ENCODE measurements at regions not wholly inside any gene's neighbourhood (a gene's known extent, or its start where the extent isn't known, plus 50 kb on each side); places are given as distances from the start of the nearest gene placed in this dataset.
A peak's percentile ranks its signal among the peaks of the same experiment; 100 is the strongest.
"Not testable (repeated sequence)": the region's sequence is repeated elsewhere in the genome, so short reads cannot be mapped to it uniquely, and the experiment has no call there.

- no peak for DNase-seq (ENCODE audit: low spot score)
Observed at GRCh38 chr22:26082866-26083265, 86.4 kb upstream of the SEZ6L start.

- peak; percentile 4 for DNase-seq (ENCODE audit: low spot score)
Observed at GRCh38 chr22:26086359-26086758, 82.9 kb upstream of the SEZ6L start.

- DNase-seq (ENCODE audit: low spot score) = no peak
Observed at GRCh38 chr22:26087816-26088215, 81.4 kb upstream of the SEZ6L start.

GRCh38 chr22:26090821-26091220 is 78.4 kb upstream of the SEZ6L start:
- no peak for DNase-seq (ENCODE audit: low spot score)

DNA sequence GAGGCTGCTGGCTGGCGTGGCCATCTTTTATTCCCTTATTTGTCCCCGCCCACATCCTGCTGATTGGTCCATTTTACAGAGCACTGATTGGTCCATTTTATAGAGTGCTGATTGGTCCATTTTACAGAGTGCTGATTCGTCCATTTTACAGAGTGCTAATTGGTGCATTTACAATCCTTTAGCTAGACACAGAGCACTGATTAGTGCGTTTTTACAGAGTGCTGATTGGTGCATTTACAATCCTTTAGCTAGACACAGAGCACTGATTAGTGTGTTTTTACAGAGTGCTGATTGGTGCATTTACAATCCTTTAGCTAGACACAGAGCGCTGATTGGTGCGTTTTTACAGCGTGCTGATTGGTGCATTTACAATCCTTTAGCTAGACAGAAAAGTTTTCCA is 74.8 kb upstream of the SEZ6L start:
- DNase-seq (ENCODE audit: low spot score) = not testable (repeated sequence)

DNA sequence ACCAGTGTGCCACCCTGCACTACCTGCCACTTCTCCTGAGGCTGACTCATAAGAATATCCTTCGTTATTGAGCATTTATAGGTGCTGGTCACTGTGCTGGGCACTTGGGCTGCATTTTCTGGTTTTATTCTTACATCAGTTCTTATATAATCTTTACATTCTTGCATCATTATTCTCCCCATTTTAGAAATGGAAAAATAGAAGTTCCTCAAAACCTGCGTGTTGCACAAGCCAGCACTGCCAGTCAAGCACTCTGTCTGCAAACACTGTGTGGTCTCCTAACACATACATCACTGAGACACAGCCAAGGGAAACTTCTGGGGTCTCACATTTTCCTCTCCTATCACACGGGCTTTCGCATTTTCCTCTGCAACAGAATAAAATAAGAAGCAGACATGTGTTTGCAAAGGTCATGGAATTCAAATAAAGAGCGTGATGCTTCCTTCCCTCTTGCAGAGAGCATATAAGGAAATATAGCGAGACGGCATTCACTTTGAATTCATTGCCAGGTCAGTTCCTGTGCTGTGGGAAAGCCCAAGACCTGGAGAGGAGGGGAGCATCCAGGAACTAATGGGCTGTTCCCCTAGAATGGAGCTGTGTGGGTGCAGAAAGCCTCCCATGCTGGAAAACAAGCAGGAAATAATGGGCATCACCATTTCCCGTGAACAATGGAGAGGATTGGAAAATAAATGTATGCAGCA is 73.9 kb upstream of the SEZ6L start:
- DNase-seq (ENCODE audit: low spot score) = no peak

GRCh38 chr22:26097411-26097810 is 71.9 kb upstream of the SEZ6L start:
- no peak for DNase-seq (ENCODE audit: low spot score)

DNA sequence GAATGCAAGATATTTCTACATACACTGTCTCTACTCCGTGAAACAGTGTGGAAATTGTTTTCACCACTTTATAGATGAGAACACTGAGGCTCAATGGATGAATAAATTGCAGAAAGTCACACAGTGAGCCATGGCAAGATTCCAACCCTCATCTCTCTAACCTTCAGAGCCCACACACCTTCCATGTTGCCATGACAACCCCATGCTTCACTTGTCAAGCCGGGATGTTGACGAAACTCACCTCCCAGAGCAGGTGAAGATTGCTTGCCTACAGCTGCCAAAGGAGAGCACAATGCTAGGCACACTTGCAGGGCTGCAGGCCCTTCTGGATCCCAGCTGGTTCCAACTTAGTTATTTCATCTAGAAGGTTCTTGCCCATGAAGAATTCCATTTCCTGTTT is 71.4 kb upstream of the SEZ6L start:
- no peak for DNase-seq (ENCODE audit: low spot score)

DNA sequence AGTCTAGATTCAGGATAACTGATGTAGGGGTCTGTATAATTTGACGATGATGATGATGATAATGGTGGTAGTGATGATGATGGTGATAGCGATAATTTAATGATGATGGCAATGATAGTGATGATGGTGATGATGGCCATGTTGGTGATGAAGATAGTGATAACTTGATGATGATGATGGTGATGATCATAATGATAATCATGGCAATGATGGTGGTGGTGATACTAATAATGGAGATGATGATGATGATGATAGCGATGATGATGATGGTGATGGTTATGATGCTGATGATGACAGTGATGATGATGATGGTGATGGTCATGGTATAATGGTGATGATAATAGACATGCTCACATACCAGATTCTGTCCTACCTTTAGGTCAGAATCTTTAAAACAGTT is 66.2 kb upstream of the SEZ6L start:
- DNase-seq (ENCODE audit: low spot score) = no peak

DNA sequence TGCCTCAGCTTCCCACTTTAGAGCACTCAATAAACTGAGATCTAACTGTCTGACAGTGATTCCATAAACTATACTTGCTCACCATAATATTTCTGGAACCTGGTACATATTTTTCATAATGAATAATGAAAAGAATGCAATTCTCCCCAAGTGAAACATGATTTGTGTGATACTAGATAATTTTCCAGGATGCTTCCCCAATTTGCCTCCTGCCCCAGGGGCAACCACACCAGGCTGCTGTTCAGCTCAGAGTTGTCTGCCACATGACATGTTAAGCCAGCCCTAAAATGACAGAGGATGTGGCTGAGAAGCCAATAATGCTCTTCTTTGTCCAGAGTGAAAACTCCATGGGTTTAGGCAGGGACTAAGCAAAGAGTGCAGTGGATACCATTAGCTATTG is 62.9 kb upstream of the SEZ6L start:
- no peak for DNase-seq (ENCODE audit: low spot score)

- DNase-seq (ENCODE audit: low spot score) = no peak
Observed at GRCh38 chr22:26109686-26110315, 59.5 kb upstream of the SEZ6L start.

DNA sequence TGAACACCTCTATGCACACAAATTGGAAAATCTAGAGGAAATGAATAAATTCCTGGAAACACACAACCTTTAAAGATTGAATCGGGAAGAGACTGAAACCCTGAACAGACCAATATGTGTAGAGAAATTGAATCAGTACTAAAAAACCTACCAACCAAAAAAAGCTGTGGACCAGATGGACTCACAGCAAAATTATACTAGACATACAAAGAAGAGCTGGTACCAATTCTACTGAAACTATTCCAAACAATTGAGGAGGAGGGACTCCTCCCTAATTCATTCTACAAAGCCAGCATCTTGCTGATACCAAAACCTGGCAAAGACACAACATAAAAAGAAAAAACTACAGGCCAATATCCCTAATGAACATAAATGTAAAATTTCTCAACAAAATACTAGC is 54.4 kb upstream of the SEZ6L start:
- DNase-seq (ENCODE audit: low spot score) = no peak

DNA sequence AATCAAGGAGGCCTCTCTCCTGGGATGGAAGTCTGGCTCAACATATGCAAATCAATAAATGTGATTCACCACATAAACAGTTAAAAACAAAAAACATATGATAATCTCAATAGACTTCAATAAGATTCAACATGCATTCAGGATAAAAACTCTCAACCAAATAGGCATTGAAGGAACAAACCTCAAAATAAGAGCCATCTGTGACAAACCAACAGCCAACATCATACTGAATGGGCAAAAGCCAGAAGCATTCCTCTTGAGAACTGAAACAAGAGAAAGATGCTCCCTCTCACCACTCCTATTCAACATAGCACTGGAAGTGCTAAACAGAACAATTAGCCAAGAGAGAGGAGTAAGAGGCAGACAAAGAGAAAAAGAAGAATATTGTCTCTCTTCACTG is 54.0 kb upstream of the SEZ6L start:
- DNase-seq (ENCODE audit: low spot score) = no peak
